ENCODE measurements at regions not wholly inside any gene's neighbourhood (a gene's known extent, or its start where the extent isn't known, plus 50 kb on each side); places are given as distances from the start of the nearest gene placed in this dataset.

DNA sequence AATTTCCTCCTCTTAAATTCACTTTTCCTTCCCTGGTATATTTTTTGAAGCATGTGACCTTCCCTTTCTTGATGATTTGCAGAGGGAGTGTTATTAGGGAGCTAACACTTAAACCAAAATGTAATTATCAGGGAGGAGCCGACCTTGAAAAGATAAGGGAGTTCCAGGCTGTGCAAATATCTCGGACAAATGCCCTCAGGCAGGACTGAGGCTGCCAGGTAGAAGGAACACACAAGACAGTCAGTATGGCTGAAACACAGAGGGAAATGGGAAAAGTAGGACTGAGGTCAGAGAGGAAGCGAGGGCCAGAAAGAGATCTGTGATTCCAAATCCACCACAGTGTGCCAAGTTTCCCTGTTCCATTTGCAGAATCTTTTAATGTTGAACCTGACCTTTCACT, 221.0 kb downstream of the CNTN3 start:
- TF ChIP-seq, protein P1, sequence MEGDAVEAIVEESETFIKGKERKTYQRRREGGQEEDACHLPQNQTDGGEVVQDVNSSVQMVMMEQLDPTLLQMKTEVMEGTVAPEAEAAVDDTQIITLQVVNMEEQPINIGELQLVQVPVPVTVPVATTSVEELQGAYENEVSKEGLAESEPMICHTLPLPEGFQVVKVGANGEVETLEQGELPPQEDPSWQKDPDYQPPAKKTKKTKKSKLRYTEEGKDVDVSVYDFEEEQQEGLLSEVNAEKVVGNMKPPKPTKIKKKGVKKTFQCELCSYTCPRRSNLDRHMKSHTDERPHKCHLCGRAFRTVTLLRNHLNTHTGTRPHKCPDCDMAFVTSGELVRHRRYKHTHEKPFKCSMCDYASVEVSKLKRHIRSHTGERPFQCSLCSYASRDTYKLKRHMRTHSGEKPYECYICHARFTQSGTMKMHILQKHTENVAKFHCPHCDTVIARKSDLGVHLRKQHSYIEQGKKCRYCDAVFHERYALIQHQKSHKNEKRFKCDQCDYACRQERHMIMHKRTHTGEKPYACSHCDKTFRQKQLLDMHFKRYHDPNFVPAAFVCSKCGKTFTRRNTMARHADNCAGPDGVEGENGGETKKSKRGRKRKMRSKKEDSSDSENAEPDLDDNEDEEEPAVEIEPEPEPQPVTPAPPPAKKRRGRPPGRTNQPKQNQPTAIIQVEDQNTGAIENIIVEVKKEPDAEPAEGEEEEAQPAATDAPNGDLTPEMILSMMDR (optimal IDR thresholded peaks at IDR 0.05 in 1 of 3, IDR thresholded peaks at IDR 0.05 in 1 of 3, conservative IDR thresholded peaks at IDR 0.05 in 1 of 3; ENCODE audit: extremely low read depth in 1 of 3, insufficient read depth in 2 of 3, low read length in 3 of 3): no peak
- no peak for TF ChIP-seq EZH2 (IDR thresholded peaks at IDR 0.05; ENCODE audit: low read length)
- Histone ChIP-seq H3K9ac (ENCODE audit: control insufficient read depth, extremely low read depth, insufficient read depth, low read length) (no peak overlapping the region), H3K4me1 (ENCODE audit: control insufficient read depth, extremely low read depth, insufficient read depth, low read length) (no peaks in the 10 kb centered on the region), H3K36me3 (ENCODE audit: control insufficient read depth in 2 of 2, extremely low read depth in 1 of 2, insufficient read depth in 2 of 2, low read length in 2 of 2) (no peaks in the 10 kb centered on the region), H3K9me3 (ENCODE audit: control insufficient read depth, low read depth, low read length) (no peaks in the 10 kb centered on the region), H3K4me2 (ENCODE audit: control insufficient read depth, extremely low read depth, insufficient read depth, low read depth, low read length) (no peak overlapping the region), H3K79me2 (ENCODE audit: control insufficient read depth, insufficient read depth, low read length) (no peaks in the 10 kb centered on the region), H3K27ac (ENCODE audit: control insufficient read depth, insufficient read depth, low read length) (no peak overlapping the region), H3K4me3 (ENCODE audit: control insufficient read depth in 2 of 3, extremely low read depth in 1 of 3, insufficient read depth in 2 of 3, low read depth in 1 of 3, low read length in 3 of 3) (no peak overlapping the region), H3K27me3 (ENCODE audit: control insufficient read depth, extremely low read depth, insufficient read depth, low read length) (no peaks in the 10 kb centered on the region), H4K20me1 (ENCODE audit: control insufficient read depth, extremely low read depth, insufficient read depth, low read length) (no peaks in the 10 kb centered on the region), H2AFZ (ENCODE audit: control insufficient read depth, low read length) (no peak overlapping the region), H3K9me1 (ENCODE audit: control insufficient read depth, extremely low read depth, insufficient read depth, low read length) (no peaks in the 10 kb centered on the region)
- no peak for FAIRE-seq
- dilution Hi-C loops (cut with MboI; ENCODE audit: extremely low pct_ligation_motif_present, low sequenced_read_pairs): no loop called here
- DNase-seq (ENCODE audit: low read depth, low spot score): no peak

DNA sequence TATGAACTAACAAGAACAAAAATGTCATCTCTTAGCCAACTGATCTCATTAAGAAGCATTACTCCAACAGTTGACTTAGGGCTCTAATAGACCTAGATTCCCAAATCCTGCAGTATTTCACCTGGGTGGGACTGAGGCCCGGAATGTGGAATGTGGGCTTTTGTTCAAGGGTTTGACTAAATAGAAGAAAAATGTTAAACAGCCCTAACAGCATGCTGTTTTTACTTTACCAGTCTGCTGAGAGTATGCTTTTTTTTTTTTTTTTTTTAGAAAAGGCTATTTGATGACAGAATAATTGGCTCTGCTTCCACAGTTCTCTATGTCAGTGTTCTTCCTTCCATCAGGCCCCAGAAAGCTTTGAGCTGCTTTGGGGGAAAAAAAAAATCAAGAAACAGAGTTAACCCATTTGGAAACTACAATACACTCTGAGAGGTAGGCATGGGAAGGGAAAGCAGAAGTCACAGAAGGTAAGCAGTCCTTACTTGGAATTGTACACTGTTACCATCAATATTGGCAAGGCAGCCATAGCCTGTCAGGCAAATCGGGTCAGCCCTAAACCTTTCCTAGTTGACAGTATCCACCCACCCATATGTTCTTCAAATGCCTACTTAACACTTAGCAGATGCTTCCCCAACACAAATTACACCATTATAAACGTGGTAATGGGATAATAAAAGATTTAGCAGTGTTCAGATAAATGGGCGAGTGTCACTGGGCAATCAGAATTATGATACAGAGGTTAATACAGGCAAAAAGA, 224.2 kb downstream of the CNTN3 start:
- dilution Hi-C loops (cut with MboI; ENCODE audit: extremely low pct_ligation_motif_present, low sequenced_read_pairs): no loop called here
- Histone ChIP-seq H3K27ac (ENCODE audit: control insufficient read depth, insufficient read depth, low read length) (no peak overlapping the region), H3K79me2 (ENCODE audit: control insufficient read depth, insufficient read depth, low read length) (no peaks in the 10 kb centered on the region), H3K9ac (ENCODE audit: control insufficient read depth, extremely low read depth, insufficient read depth, low read length) (no peak overlapping the region), H3K4me2 (ENCODE audit: control insufficient read depth, extremely low read depth, insufficient read depth, low read depth, low read length) (no peak overlapping the region), H3K9me3 (ENCODE audit: control insufficient read depth, low read depth, low read length) (no peaks in the 10 kb centered on the region), H4K20me1 (ENCODE audit: control insufficient read depth, extremely low read depth, insufficient read depth, low read length) (no peaks in the 10 kb centered on the region), H2AFZ (ENCODE audit: control insufficient read depth, low read length) (no peak overlapping the region), H3K27me3 (ENCODE audit: control insufficient read depth, extremely low read depth, insufficient read depth, low read length) (no peaks in the 10 kb centered on the region), H3K4me3 (ENCODE audit: control insufficient read depth in 2 of 3, extremely low read depth in 1 of 3, insufficient read depth in 2 of 3, low read depth in 1 of 3, low read length in 3 of 3) (no peak overlapping the region), H3K9me1 (ENCODE audit: control insufficient read depth, extremely low read depth, insufficient read depth, low read length) (no peaks in the 10 kb centered on the region), H3K36me3 (ENCODE audit: control insufficient read depth in 2 of 2, extremely low read depth in 1 of 2, insufficient read depth in 2 of 2, low read length in 2 of 2) (no peaks in the 10 kb centered on the region), H3K4me1 (ENCODE audit: control insufficient read depth, extremely low read depth, insufficient read depth, low read length) (no peaks in the 10 kb centered on the region)
- DNase-seq (ENCODE audit: low read depth, low spot score): no peak
- no peak for FAIRE-seq
- TF ChIP-seq EZH2 (IDR thresholded peaks at IDR 0.05; ENCODE audit: low read length): no peak
- TF ChIP-seq, protein P1 (optimal IDR thresholded peaks at IDR 0.05 in 1 of 3, IDR thresholded peaks at IDR 0.05 in 1 of 3, conservative IDR thresholded peaks at IDR 0.05 in 1 of 3; ENCODE audit: extremely low read depth in 1 of 3, insufficient read depth in 2 of 3, low read length in 3 of 3): no peak
